SH-SY5Y (cell line): ENCODE measurements at regions not wholly inside any gene's neighbourhood (a gene's known extent, or its start where the extent isn't known, plus 50 kb on each side); places are given as distances from the start of the nearest gene placed in this dataset.

Experiments
- GATA2 ChIP-seq: IDR thresholded peaks from 2 replicates; pipeline ENCODE4 v1.6.1; 2011; ENCODE audit warnings: mild to moderate bottlenecking, low read depth, low read length
- GATA3 ChIP-seq: IDR thresholded peaks from 2 replicates; pipeline ENCODE4 v1.6.1; 2011; ENCODE audit warnings: low read depth, mild to moderate bottlenecking, low read length, moderate library complexity

- TF ChIP-seq GATA2, result no peak
- TF ChIP-seq GATA3, result no peak
These were observed 288.2 kb downstream of the ACTL7B start for GRCh38 chr9:108567571-108567970.
